CD14-positive monocyte (primary cell): ENCODE measurements at regions not wholly inside any gene's neighbourhood (a gene's known extent, or its start where the extent isn't known, plus 50 kb on each side); places are given as distances from the start of the nearest gene placed in this dataset.
A peak's percentile ranks its signal among the peaks of the same experiment; 100 is the strongest.
"Not testable (repeated sequence)": the region's sequence is repeated elsewhere in the genome, so short reads cannot be mapped to it uniquely, and the experiment has no call there.

ENCODE experiments used
- DNase-seq, 3 donors: peaks; one replicate each; pipeline ENCODE4 v3.0.0-alpha.2; 2011 to 2022
- H2AFZ ChIP-seq: 2 replicates; pipeline ENCODE4 v1.6.0; 2012; ENCODE audit warnings: mild to moderate bottlenecking, low read depth, low read length, inconsistent platforms; ENCODE audit not compliant: insufficient read depth, poor library complexity, severe bottlenecking
- H3K27ac ChIP-seq, 2 donors: 1 replicate in 1 of 2; 2 replicates in 1 of 2; pipeline ENCODE4 v1.5.1; 2012 to 2013; ENCODE audit warnings: low read length in 2 of 2, control low read depth in 1 of 2, inconsistent platforms in 1 of 2, low read depth in 1 of 2, mild to moderate bottlenecking in 1 of 2
- H3K27me3 ChIP-seq, 2 donors: one replicate each; pipeline versions ENCODE4 v1.6.0 to v1.6.1; 2011 to 2013; ENCODE audit warnings: low read length in 2 of 2; ENCODE audit not compliant: control insufficient read depth in 2 of 2, insufficient read depth in 2 of 2
- H3K36me3 ChIP-seq, 2 donors: replicated peaks in 1 of 2; 1 replicate in 1 of 2; 2 replicates in 1 of 2; pipeline versions ENCODE4 v1.5.1 to v1.6.1; 2012 to 2013; ENCODE audit warnings: low read length in 2 of 2, control low read depth in 1 of 2, inconsistent platforms in 1 of 2, mild to moderate bottlenecking in 1 of 2; ENCODE audit not compliant: insufficient read depth in 2 of 2, control insufficient read depth in 1 of 2
- H3K4me1 ChIP-seq, 2 donors: 1 replicate in 1 of 2; 2 replicates in 1 of 2; pipeline versions ENCODE4 v1.5.1 to v1.6.1; 2012 to 2013; ENCODE audit warnings: low read length in 2 of 2, control low read depth in 1 of 2, inconsistent platforms in 1 of 2, mild to moderate bottlenecking in 1 of 2, moderate library complexity in 1 of 2; ENCODE audit not compliant: insufficient read depth in 2 of 2, control insufficient read depth in 1 of 2
- H3K4me2 ChIP-seq: replicated peaks from 2 replicates; pipeline ENCODE3; 2012; ENCODE audit warnings: low read length, moderate library complexity, mild to moderate bottlenecking; ENCODE audit not compliant: poor library complexity, severe bottlenecking; ENCODE audit errors: extremely low read depth
- H3K4me3 ChIP-seq, 3 experiments: fragments of 200-600 bp in 1 of 3; sonication (generic) in 1 of 3; replicated peaks in 1 of 3; 1 replicate in 2 of 3; 2 replicates in 1 of 3; pipeline ENCODE4 v1.5.1; 2011 to 2013; ENCODE audit warnings: low read length in 3 of 3, mild to moderate bottlenecking in 3 of 3, control low read depth in 2 of 3, low read depth in 2 of 3, inconsistent platforms in 1 of 3, moderate library complexity in 1 of 3
- H3K79me2 ChIP-seq: 2 replicates; pipeline ENCODE4 v1.6.0; 2012; ENCODE audit warnings: mild to moderate bottlenecking, control low read depth, inconsistent platforms, low read length, moderate library complexity; ENCODE audit not compliant: insufficient read depth
- H3K9ac ChIP-seq: 2 replicates; pipeline ENCODE4 v1.6.0; 2017; ENCODE audit warnings: low read length, mild to moderate bottlenecking; ENCODE audit not compliant: insufficient read depth, poor library complexity, severe bottlenecking
- H3K9me3 ChIP-seq, 2 donors: replicated peaks in 1 of 2; 1 replicate in 1 of 2; 2 replicates in 1 of 2; pipeline versions ENCODE4 v1.5.1 to v1.6.1; 2012 to 2013; ENCODE audit warnings: low read length in 2 of 2, control low read depth in 1 of 2; ENCODE audit not compliant: control insufficient read depth in 1 of 2, insufficient read depth in 1 of 2
- H4K20me1 ChIP-seq: 2 replicates; pipeline ENCODE4 v1.6.0; 2012; ENCODE audit warnings: mild to moderate bottlenecking, low read length, control low read depth, moderate library complexity; ENCODE audit not compliant: insufficient read depth
- H3K27ac Mint-ChIP-seq, 7 donors: one replicate each; pipeline ENCODE4 v1.8.0; 2020; ENCODE audit warnings: mild to moderate bottlenecking in 7 of 7, mixed read lengths in 7 of 7, moderate library complexity in 6 of 7, inconsistent platforms in 2 of 7
- H3K27me3 Mint-ChIP-seq, 3 donors: one replicate each; pipeline ENCODE4 v1.8.0; 2021 to 2022; ENCODE audit warnings: low read depth in 3 of 3, mild to moderate bottlenecking in 3 of 3, mixed read lengths in 3 of 3, moderate library complexity in 3 of 3, inconsistent platforms in 1 of 3
- H3K36me3 Mint-ChIP-seq, 2 donors: one replicate each; pipeline ENCODE4 v1.8.0; 2020; ENCODE audit warnings: mixed read lengths in 2 of 2, inconsistent platforms in 1 of 2, mild to moderate bottlenecking in 1 of 2
- H3K4me1 Mint-ChIP-seq: one replicate; pipeline ENCODE4 v1.8.0; 2020; ENCODE audit warnings: mild to moderate bottlenecking, mixed read lengths
- H3K4me3 Mint-ChIP-seq, 2 donors: one replicate each; pipeline ENCODE4 v1.8.0; 2020; ENCODE audit warnings: mild to moderate bottlenecking in 2 of 2, mixed read lengths in 2 of 2, moderate library complexity in 1 of 2
- H3K9me3 Mint-ChIP-seq, 7 donors: one replicate each; pipeline ENCODE4 v1.8.0; 2020 to 2022; ENCODE audit warnings: mixed read lengths in 7 of 7, mild to moderate bottlenecking in 6 of 7, moderate library complexity in 6 of 7, inconsistent platforms in 2 of 7
- CTCF ChIP-seq: fragments of 200-600 bp; IDR thresholded peaks from one replicate; pipeline ENCODE4 v1.8.0; 2022; ENCODE audit warnings: antibody characterized with exemption, mild to moderate bottlenecking
- WGBS: methylation state at CpG from one replicate; pipeline ENCODE4 v1.1.5; 2013; ENCODE audit warnings: missing lambda C conversion rate; ENCODE audit not compliant: insufficient coverage; 5-methylcytosine and 5-hydroxymethylcytosine counted together
- intact Hi-C, 2 donors: fragments of 100-400 bp; cut with micrococcal nuclease; formaldehyde crosslinking; loops; one replicate each; pipeline versions ENCODE4 v1.15.0 to v1.15.1; 2023

- no peaks in the 10 kb centered on the region for H4K20me1 ChIP-seq
- H3K4me3 Mint-ChIP-seq: no peak overlapping the region
- H3K4me3 ChIP-seq: no peak overlapping the region
- H3K79me2 ChIP-seq: no peaks in the 10 kb centered on the region
- no peak overlapping the region for H2AFZ ChIP-seq
- no peak overlapping the region for H3K9ac ChIP-seq
- H3K4me1 ChIP-seq: peaks cover 22 to 24% of the 10 kb centered on the region in 2 donors
- peaks cover 32 to 41% (median 39%) of the 10 kb centered on the region in 3 donors for H3K27me3 Mint-ChIP-seq
- no peak overlapping the region for H3K27ac ChIP-seq
- peaks cover 7 to 18% (median 15%) of the 10 kb centered on the region in 7 donors for H3K9me3 Mint-ChIP-seq
- H3K9me3 ChIP-seq: peaks cover 5 to 6% of the 10 kb centered on the region in 2 donors
- peaks cover 22% of the 10 kb centered on the region for H3K4me1 Mint-ChIP-seq
- peaks cover 0 to 3% of the 10 kb centered on the region in 2 donors for H3K36me3 Mint-ChIP-seq
- H3K36me3 ChIP-seq: no peaks in the 10 kb centered on the region
- peak overlapping the region in 4 of 7 donors; percentile 27 to 92 (median 90) for H3K27ac Mint-ChIP-seq
- peaks cover 17 to 32% of the 10 kb centered on the region in 2 donors for H3K27me3 ChIP-seq
- no peak for DNase-seq
- intact Hi-C loops: loop anchor here in 1 of 2 donors (5.0 kb wide), 1 partner anchor 39 kb away; no protein-coding TSS in a partner anchor
- no peak overlapping the region for H3K4me2 ChIP-seq
- TF ChIP-seq CTCF: no peak
- 100% methylated on average over 2 of the region's 4 CpGs for WGBS
Observed at GRCh38 chr2:236786751-236787150, 217.1 kb downstream of the ACKR3 start.

- H3K4me3 ChIP-seq, H3K36me3 ChIP-seq, H3K36me3 Mint-ChIP-seq, H3K9ac ChIP-seq, H4K20me1 ChIP-seq, H2AFZ ChIP-seq, H3K9me3 ChIP-seq, DNase-seq, H3K79me2 ChIP-seq: not testable (repeated sequence)
- Mint-ChIP-seq H3K9me3 (peaks cover 7 to 20% (median 16%) of the 10 kb centered on the region in 7 donors), H3K4me3 (peak overlapping the region in 1 of 2 donors; percentile 26), H3K27ac (peak overlapping the region; percentile 76 to 92 (median 89)), H3K4me1 (peaks cover 22% of the 10 kb centered on the region), H3K27me3 (peaks cover 36 to 37% (median 36%) of the 10 kb centered on the region in 3 donors)
- H3K4me2 ChIP-seq: peak overlapping the region; percentile 2
- WGBS: 32% methylated on average over 2 of the region's 5 CpGs
- peaks cover 16 to 28% of the 10 kb centered on the region in 2 donors for H3K27me3 ChIP-seq
- peaks cover 22 to 24% of the 10 kb centered on the region in 2 donors for H3K4me1 ChIP-seq
- peak overlapping the region; percentile 5 to 47 for H3K27ac ChIP-seq
- intact Hi-C loops: loop anchor here in 1 of 2 donors (5.0 kb wide), 1 partner anchor 40 kb away; no protein-coding TSS in a partner anchor
Observed at GRCh38 chr2:236787376-236787775, 217.8 kb downstream of the ACKR3 start.
